GM13977 (cell line): ENCODE measurements at regions not wholly inside any gene's neighbourhood (a gene's known extent, or its start where the extent isn't known, plus 50 kb on each side); places are given as distances from the start of the nearest gene placed in this dataset.

Experiments
- DNase-seq: peaks from one replicate; pipeline ENCODE4 v3.0.0; 2012; ENCODE audit warnings: low spot score
- CTCF ChIP-seq: IDR thresholded peaks from 2 replicates; pipeline ENCODE4 v1.5.1; 2012; ENCODE audit warnings: mild to moderate bottlenecking, control low read depth; ENCODE audit not compliant: insufficient read depth; ENCODE audit errors: extremely low read depth, missing control alignments
- in situ Hi-C: fragments of 300-500 bp; cut with MboI; formaldehyde crosslinking; loops from one replicate; pipeline ENCODE4 v1.12.0; 2022; ENCODE audit warnings: low sequenced_read_pairs, low pct_unique_long_range_greater_than_20kb, mixed read lengths, inconsistent platforms; ENCODE audit not compliant: unreplicated experiment

GRCh38 chr15:54990793-54991192, 205.9 kb downstream of the RSL24D1 start:
- TF ChIP-seq CTCF, result no peak
- DNase-seq, result no peak
- in situ Hi-C loops, result no loop called here

DNA sequence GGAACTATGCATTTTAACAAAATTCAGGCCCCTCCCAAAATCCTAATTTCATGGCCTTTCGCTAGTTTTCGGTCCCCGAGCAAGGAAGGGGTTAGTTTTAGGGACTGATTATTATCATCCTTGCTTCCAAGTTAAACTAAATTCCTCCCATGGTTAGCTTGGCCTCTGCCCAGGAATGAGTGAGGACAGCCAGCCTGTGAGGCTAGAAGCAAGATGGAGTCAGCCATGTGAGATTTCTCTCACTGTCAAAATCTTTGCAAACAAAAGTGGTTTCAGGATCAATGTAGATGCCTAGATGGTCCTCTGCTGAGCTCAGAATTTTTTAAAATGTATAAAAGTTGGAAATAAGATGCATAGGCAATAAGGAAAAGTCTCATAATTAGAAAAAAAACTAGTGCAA, 208.9 kb downstream of the RSL24D1 start:
- DNase-seq, result no peak
- no peak for TF ChIP-seq CTCF
- in situ Hi-C loops, result no loop called here

DNA sequence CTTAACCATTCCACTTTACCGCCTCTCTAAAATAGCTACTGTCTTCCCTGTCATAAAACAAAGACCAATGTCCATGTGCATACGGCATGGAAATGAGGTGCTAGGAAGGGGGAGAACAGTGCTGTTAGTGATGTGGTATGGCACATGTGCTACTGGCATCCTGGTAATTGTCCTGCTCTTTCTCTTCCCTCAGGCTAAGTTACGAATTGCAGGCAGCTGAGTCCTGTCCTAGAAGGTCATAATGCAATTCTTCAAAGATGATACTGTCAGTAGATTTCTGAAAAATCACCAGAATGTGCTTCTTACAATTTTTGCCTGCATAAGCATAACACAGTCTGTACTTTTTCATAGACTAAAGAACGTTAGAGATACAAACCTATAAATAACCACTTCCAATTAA, 216.8 kb downstream of the RSL24D1 start:
- in situ Hi-C loops, result no loop called here
- no peak for TF ChIP-seq CTCF

GRCh38 chr15:54962637-54963036, 234.1 kb downstream of the RSL24D1 start:
- no peak for DNase-seq
- in situ Hi-C loops, result no loop called here

More for the DNA sequence above, 216.8 kb downstream of the RSL24D1 start:
- no peak for DNase-seq

GRCh38 chr15:54960266-54960665, 236.5 kb downstream of the RSL24D1 start:
- DNase-seq, result no peak
- no peak for TF ChIP-seq CTCF
- in situ Hi-C loops, result no loop called here

More at GRCh38 chr15:54962637-54963036, 234.1 kb downstream of the RSL24D1 start:
- TF ChIP-seq CTCF, result no peak

DNA sequence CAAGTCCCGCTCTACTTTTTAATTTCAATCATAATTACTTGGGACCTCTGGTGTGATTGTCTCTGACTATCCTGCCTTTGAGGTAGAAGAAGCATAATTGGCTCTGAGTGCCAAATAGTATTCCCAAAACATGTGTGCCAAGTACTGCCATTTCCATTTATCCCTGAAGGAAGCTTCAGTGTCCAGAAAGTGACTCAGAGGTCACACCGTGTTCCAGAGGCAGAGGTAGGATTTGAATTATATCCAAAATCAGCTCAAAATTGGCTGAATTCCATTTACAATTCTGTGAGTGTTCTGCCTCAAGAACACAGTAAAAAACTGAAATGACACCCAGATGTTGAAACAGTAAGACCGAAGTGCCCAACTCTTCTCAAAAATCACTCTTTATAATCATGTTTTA, 255.3 kb downstream of the RSL24D1 start:
- in situ Hi-C loops, result no loop called here
- TF ChIP-seq CTCF, result no peak
- no peak for DNase-seq

DNA sequence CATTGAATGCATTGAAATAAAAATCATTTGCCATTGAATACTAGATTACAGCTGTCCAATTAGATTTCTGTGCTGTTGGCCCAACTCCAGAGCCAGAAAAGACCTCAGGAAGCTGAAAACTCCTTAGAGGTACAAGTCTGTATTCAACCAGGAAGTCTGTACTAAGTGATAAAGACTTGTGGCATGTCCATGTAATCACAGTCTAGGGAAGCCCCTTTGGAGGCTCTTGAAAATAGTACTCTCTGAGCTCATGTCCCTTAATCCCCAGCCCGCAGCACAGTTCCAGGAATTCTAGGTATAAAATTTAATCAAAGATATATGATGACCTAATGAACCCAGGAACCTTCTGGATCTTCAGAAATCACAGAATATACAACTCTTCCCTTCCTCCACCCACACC, 279.4 kb downstream of the RSL24D1 start:
- TF ChIP-seq CTCF, result no peak
- in situ Hi-C loops, result no loop called here
- DNase-seq, result no peak
